Loucy (cell line): ENCODE measurements at regions not wholly inside any gene's neighbourhood (a gene's known extent, or its start where the extent isn't known, plus 50 kb on each side); places are given as distances from the start of the nearest gene placed in this dataset.

Experiments
- CTCF ChIP-seq: fragments of 200-600 bp; sonication (generic); conservative IDR thresholded peaks from 2 replicates; pipeline ENCODE4 v1.5.1; 2014; ENCODE audit warnings: mild to moderate bottlenecking, antibody characterized with exemption, low read length
- EZH2phosphoT487 ChIP-seq: fragments of 200-600 bp; IDR thresholded peaks from 2 replicates; pipeline ENCODE4 v1.6.1; 2018; ENCODE audit warnings: antibody characterized with exemption, mild to moderate bottlenecking, moderate library complexity, borderline replicate concordance

GRCh38 chr16:48810436-48810802, 200.4 kb upstream of the N4BP1 start:
- TF ChIP-seq CTCF (no peak), EZH2phosphoT487 (no peak)
